Sigmoid colon (tissue), 6 donors: ENCODE measurements at regions not wholly inside any gene's neighbourhood (a gene's known extent, or its start where the extent isn't known, plus 50 kb on each side); places are given as distances from the start of the nearest gene placed in this dataset.
"Not testable (repeated sequence)": the region's sequence is repeated elsewhere in the genome, so short reads cannot be mapped to it uniquely, and the experiment has no call there.

Experiments used
- DNase-seq: peaks from one replicate; pipeline ENCODE4 v3.0.0-alpha.2; 2019
- H3K27ac ChIP-seq, 4 donors: fragments of 200-600 bp; sonication (generic); one replicate each; pipeline ENCODE4 v1.5.1; 2016 to 2019; ENCODE audit warnings: mild to moderate bottlenecking in 1 of 4
- H3K27me3 ChIP-seq, 3 donors: fragments of 200-600 bp; sonication (generic); one replicate each; pipeline ENCODE4 v1.5.1; 2019; ENCODE audit warnings: mild to moderate bottlenecking in 1 of 3
- H3K36me3 ChIP-seq, 4 donors: fragments of 200-600 bp; sonication (generic); one replicate each; pipeline ENCODE4 v1.5.1; 2016 to 2019
- H3K4me1 ChIP-seq, 4 donors: fragments of 200-600 bp; sonication (generic); one replicate each; pipeline ENCODE4 v1.5.1; 2017 to 2019
- H3K4me3 ChIP-seq, 4 donors: fragments of 200-600 bp; sonication (generic); one replicate each; pipeline ENCODE4 v1.5.1; 2017 to 2019; ENCODE audit warnings: mild to moderate bottlenecking in 2 of 4, moderate library complexity in 1 of 4
- H3K9me3 ChIP-seq, 4 donors: fragments of 200-600 bp in 3 of 4; sonication (generic) in 3 of 4; one replicate each; pipeline versions ENCODE4 v1.5.1 to v1.6.1; 2013 to 2019
- CTCF ChIP-seq, 4 experiments: fragments of 450-650 bp in 3 of 4; fragments of 200-600 bp in 1 of 4; IDR thresholded peaks; one replicate each; pipeline ENCODE4 v1.5.1; 2016 to 2019; ENCODE audit warnings: antibody characterized with exemption in 4 of 4, mild to moderate bottlenecking in 3 of 4, moderate library complexity in 2 of 4
- EP300 ChIP-seq, 4 donors: sonication (generic); formaldehyde crosslinking; IDR thresholded peaks; one replicate each; pipeline ENCODE4 v1.6.1; 2017; ENCODE audit warnings: antibody characterized with exemption in 4 of 4
- POLR2A ChIP-seq, 2 donors: fragments of 450-650 bp; IDR thresholded peaks; one replicate each; pipeline ENCODE4 v1.6.1; 2016; ENCODE audit warnings: antibody characterized with exemption in 2 of 2, mild to moderate bottlenecking in 2 of 2, moderate library complexity in 2 of 2
- POLR2AphosphoS5 ChIP-seq, 4 donors: sonication (generic); formaldehyde crosslinking; IDR thresholded peaks; one replicate each; pipeline ENCODE4 v1.6.1; 2017; ENCODE audit warnings: antibody characterized with exemption in 4 of 4
- WGBS, 2 donors: extraction: QIAGEN DNeasy Blood & Tissue Kit; methylation state at CpG; one replicate each; pipeline ENCODE4 v1.1.7; 2013; 5-methylcytosine and 5-hydroxymethylcytosine counted together
- intact Hi-C: fragments of 100-400 bp; cut with DNase I; formaldehyde crosslinking; loops from one replicate; pipeline ENCODE4 v1.15.1; 2023
- donor health status: healthy with polysubstance abuse.
- donor health status: healthy.

- intact Hi-C loops, result no loop called here
- no peaks in the 10 kb centered on the region for H3K27me3 ChIP-seq
- no peak overlapping the region for H3K27ac ChIP-seq
- no peaks in the 10 kb centered on the region for H3K4me1 ChIP-seq
- H3K9me3 ChIP-seq, result no peaks in the 10 kb centered on the region
- DNase-seq, result no peak
- WGBS, 2 donors, result 81 to 88% methylated on average over 3 of the region's 3 CpGs
- TF ChIP-seq CTCF (IDR thresholded peaks at IDR 0.05) (no peak), EP300 (IDR thresholded peaks at IDR 0.05) (no peak), POLR2A (IDR thresholded peaks at IDR 0.05) (no peak), POLR2AphosphoS5 (IDR thresholded peaks at IDR 0.05) (no peak)
- no peaks in the 10 kb centered on the region for H3K36me3 ChIP-seq
- no peak overlapping the region for H3K4me3 ChIP-seq
These were observed 360.6 kb downstream of the NR2F1-AS1 start for GRCh38 chr5:93220431-93220830.

- 56 to 59% methylated on average over 2 of the region's 2 CpGs for WGBS, 2 donors
- Histone ChIP-seq H3K36me3 (no peaks in the 10 kb centered on the region), H3K27me3 (no peaks in the 10 kb centered on the region), H3K27ac (no peak overlapping the region), H3K9me3 (no peaks in the 10 kb centered on the region), H3K4me1 (no peaks in the 10 kb centered on the region), H3K4me3 (no peak overlapping the region)
- TF ChIP-seq CTCF (IDR thresholded peaks at IDR 0.05) (no peak), POLR2A (IDR thresholded peaks at IDR 0.05) (no peak), POLR2AphosphoS5 (IDR thresholded peaks at IDR 0.05) (no peak), EP300 (IDR thresholded peaks at IDR 0.05) (no peak)
- intact Hi-C loops, result no loop called here
- DNase-seq, result no peak
These were observed 361.3 kb downstream of the NR2F1-AS1 start for GRCh38 chr5:93219641-93220145.

GRCh38 chr5:93213111-93213794 lies 367.8 kb downstream of the NR2F1-AS1 start:
- H3K36me3 ChIP-seq, H3K27me3 ChIP-seq, H3K27ac ChIP-seq, DNase-seq, H3K9me3 ChIP-seq, intact Hi-C loops, H3K4me1 ChIP-seq, H3K4me3 ChIP-seq: not testable (repeated sequence)
- 85 to 89% methylated on average over 28 of the region's 28 CpGs for WGBS, 2 donors

GRCh38 chr5:93209476-93209875 lies 371.5 kb downstream of the NR2F1-AS1 start:
- intact Hi-C loops, result no loop called here
- Histone ChIP-seq H3K27ac (peak overlapping the region in 1 of 4 donors; percentile 2), H3K4me1 (no peaks in the 10 kb centered on the region), H3K36me3 (no peaks in the 10 kb centered on the region), H3K27me3 (no peaks in the 10 kb centered on the region), H3K9me3 (no peaks in the 10 kb centered on the region), H3K4me3 (no peak overlapping the region)
- WGBS, 2 donors, result 57 to 68% methylated on average over 4 of the region's 4 CpGs
- no peak for DNase-seq
- TF ChIP-seq EP300 (IDR thresholded peaks at IDR 0.05), result no peak
- TF ChIP-seq POLR2AphosphoS5 (IDR thresholded peaks at IDR 0.05), result no peak
- no peak for TF ChIP-seq CTCF (IDR thresholded peaks at IDR 0.05)
- TF ChIP-seq POLR2A (IDR thresholded peaks at IDR 0.05), result no peak

- peak overlapping the region in 1 of 4 donors; percentile 23 for H3K27ac ChIP-seq
These were observed 372.8 kb downstream of the NR2F1-AS1 start for GRCh38 chr5:93208141-93208751.

More at GRCh38 chr5:93208141-93208751, 372.8 kb downstream of the NR2F1-AS1 start:
- TF ChIP-seq POLR2AphosphoS5 (IDR thresholded peaks at IDR 0.05) (peak in 1 of 4 donors; percentile 20), POLR2A (IDR thresholded peaks at IDR 0.05) (no peak)
- Histone ChIP-seq H3K4me3 (no peak overlapping the region), H3K36me3 (no peaks in the 10 kb centered on the region), H3K9me3 (no peaks in the 10 kb centered on the region), H3K27me3 (no peaks in the 10 kb centered on the region), H3K4me1 (no peaks in the 10 kb centered on the region)
- no peak for DNase-seq
- intact Hi-C loops, result no loop called here
- 73 to 76% methylated on average over 2 of the region's 2 CpGs for WGBS, 2 donors
